K562 (cell line): ENCODE measurements at regions not wholly inside any gene's neighbourhood (a gene's known extent, or its start where the extent isn't known, plus 50 kb on each side); places are given as distances from the start of the nearest gene placed in this dataset.
"Not testable (repeated sequence)": the region's sequence is repeated elsewhere in the genome, so short reads cannot be mapped to it uniquely, and the experiment has no call there.

Experiments used
- CCAR2 ChIP-seq: fragments of 200-400 bp; formaldehyde crosslinking; IDR thresholded peaks from 2 replicates; pipeline ENCODE4 v1.6.1; 2017; ENCODE audit warnings: mild to moderate bottlenecking, low read depth, low read length
- ZFP1 ChIP-seq: fragments of 450-650 bp; formaldehyde crosslinking; IDR thresholded peaks from 2 replicates; pipeline ENCODE4 v1.4.0; 2020; ENCODE audit warnings: mild to moderate bottlenecking, mixed read lengths

DNA sequence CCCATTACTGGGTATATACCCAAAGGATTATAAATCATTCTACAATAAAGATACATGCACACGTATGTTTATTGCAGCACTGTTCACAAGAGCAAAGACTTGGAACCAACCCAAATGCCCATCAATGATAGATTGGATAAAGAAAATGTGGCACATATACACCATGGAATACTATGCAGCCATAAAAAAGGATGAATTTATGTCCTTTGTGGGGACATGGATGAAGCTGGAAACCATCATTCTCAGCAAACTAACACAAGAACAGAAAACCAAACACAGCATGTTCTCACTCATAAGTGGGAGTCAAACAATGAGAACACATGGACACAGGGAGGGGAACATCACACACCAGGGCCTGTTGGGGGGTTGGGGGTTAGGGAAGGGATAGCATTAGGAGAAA lies 484.9 kb upstream of the SLC35B3 start:
- TF ChIP-seq CCAR2, ZFP1: not testable (repeated sequence)
